SK-N-DZ (cell line): ENCODE measurements at regions not wholly inside any gene's neighbourhood (a gene's known extent, or its start where the extent isn't known, plus 50 kb on each side); places are given as distances from the start of the nearest gene placed in this dataset.

Experiments
- DNase-seq: peaks from one replicate; pipeline ENCODE4 v3.0.0-alpha.2; 2015; ENCODE audit warnings: low spot score

DNA sequence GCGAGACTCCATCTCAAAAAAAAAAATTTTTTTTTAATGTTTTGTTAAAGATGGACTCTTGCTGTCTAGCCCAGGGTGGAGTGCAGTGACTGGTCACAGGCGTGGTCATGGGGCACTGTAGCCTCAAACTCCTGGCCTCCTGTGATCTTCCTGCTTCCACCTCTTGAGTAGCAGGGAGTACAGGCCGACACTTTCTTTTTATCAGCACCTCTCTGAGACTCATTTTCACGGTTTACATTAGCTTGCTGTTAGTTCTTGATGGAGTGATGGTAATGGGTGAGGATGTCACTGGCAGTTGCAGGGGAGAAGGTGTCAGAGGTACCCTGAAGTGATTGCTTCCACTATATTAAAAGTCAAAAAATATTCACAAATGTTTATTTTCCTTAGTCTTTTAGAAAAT is 95.3 kb upstream of the MTPN start:
- DNase-seq: no peak

GRCh38 chr7:136070736-136071505 is 93.8 kb upstream of the MTPN start:
- DNase-seq: no peak

- DNase-seq: no peak
Measured at GRCh38 chr7:136069840-136070529, 92.8 kb upstream of the MTPN start.

DNA sequence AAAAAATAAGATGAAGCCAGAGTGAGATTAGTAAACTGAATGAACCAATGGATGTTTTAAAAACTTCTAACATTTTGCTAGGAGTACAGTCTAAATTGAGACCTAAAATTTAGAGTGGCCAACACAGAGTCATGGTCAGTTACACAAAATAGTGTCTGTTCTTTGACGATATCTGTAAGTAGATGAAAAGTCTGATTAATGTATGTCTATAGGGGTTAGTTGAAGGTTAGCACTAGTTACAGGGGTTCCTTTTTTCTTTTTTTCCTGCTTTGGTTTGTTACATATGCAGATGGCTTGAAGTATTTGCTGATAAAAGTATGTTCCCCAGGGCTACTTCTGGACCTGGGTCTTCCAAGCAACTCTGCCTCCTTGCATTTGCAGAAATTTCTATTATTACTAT is 90.1 kb upstream of the MTPN start:
- no peak for DNase-seq

GRCh38 chr7:136066304-136067143 is 89.4 kb upstream of the MTPN start:
- DNase-seq: no peak

GRCh38 chr7:136064627-136065237 is 87.6 kb upstream of the MTPN start:
- no peak for DNase-seq

GRCh38 chr7:136064081-136064480 is 86.9 kb upstream of the MTPN start:
- peak; percentile 86 for DNase-seq

GRCh38 chr7:136063326-136063666 is 86.1 kb upstream of the MTPN start:
- peak; percentile 14 for DNase-seq

DNA sequence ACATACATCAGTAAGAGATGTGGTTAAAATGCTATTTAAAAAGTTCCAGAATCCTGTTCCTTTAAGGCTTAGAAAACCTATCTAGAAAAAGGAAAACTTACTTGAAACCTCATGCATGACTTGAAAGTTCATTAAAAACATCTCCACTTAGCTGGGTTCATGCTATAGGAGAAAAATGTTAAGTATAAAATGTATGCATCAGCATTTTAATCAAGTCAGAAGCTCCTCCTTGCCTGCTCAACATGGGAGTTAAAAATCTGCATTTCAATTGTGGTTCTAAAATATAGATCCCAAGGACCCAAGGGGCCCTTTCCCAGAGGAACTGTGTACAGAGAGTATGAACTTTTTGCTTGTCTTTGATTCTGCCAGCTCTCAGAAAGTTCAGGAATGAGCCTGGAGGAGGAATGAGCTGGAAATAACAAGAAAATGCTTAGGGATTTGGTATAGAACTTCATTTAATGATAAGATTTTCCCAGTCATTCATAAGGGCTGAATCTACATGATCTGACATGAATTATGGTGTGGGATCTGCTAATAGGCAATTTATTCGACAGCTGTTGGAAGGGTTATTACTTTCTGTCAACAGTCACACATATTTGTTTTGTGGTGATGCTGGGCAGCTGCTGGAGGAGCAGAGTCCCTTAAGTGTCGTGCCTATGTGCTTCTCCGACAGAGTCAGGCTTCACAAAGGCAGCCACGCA is 85.6 kb upstream of the MTPN start:
- peak; percentile 81 for DNase-seq

GRCh38 chr7:136061433-136061832 is 84.3 kb upstream of the MTPN start:
- no peak for DNase-seq

GRCh38 chr7:136058546-136058945 is 81.4 kb upstream of the MTPN start:
- peak; percentile 22 for DNase-seq

GRCh38 chr7:136057509-136057908 is 80.3 kb upstream of the MTPN start:
- no peak for DNase-seq

DNA sequence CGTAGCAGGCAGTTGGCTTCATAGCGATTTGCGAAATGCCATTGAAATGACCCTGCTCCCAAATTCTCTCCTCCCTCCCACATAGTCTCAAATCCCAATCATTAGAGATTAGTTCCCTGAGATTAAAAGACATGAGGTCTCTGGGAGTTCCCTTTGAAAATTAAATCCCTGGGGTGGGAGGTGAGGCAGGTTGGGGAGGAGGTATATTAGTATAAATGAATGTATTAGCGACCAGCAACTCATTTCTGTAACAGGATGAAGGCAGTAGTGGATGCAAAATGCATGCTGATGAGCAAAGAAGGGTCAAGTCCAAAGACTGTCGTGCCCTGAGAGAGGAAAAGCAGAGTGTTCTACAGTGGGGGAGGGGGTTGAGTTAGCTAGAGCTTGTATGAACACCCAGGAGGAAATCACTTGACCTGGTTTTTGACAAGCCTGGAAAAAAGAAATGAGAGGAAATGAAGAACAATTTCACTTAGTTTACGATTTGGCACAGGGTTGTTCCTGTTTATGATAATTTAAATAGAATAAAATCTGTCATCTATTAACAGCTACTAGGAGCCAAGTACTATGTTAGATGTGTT is 79.6 kb upstream of the MTPN start:
- DNase-seq: no peak

DNA sequence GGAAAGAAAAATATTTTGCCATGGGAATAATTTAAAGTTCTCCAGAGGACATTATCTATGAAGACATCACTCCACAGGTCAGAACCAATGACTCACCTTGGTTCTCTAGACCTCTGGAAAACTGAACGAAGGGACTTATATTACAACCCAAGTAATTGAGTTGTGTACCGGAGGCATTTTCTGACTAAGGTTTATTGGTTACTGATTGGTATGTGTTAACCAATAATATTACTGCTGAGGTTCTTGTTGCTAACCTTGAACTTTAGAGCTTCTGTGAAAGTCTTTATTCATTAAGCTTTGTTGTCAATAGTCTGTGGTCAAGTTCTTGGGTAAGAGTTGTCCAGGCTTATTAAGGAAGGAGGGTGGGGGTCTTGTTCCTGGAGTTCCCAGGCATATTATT is 78.1 kb upstream of the MTPN start:
- no peak for DNase-seq

- DNase-seq: no peak
Measured at GRCh38 chr7:136053689-136054485, 76.7 kb upstream of the MTPN start.

GRCh38 chr7:136051203-136051928 is 74.2 kb upstream of the MTPN start:
- DNase-seq: no peak

DNA sequence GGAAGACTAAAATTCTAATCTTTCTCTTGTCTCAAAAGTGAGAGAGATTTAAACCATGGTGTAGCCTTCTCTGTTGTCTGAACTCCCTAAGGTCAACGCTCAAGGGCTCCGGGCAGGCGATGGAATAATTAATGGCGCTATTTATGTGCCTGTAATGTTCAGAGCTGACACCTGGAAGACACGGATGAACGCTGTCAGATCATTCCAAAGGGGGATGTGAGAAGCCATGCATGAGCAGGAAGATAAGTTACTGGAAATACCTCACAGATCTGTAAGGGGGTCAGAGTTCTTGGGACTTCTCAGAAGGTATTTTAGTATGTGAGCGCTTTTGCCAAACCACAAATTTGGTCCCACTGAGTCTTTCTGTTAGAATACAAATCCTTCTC is 73.3 kb upstream of the MTPN start:
- DNase-seq: no peak

DNA sequence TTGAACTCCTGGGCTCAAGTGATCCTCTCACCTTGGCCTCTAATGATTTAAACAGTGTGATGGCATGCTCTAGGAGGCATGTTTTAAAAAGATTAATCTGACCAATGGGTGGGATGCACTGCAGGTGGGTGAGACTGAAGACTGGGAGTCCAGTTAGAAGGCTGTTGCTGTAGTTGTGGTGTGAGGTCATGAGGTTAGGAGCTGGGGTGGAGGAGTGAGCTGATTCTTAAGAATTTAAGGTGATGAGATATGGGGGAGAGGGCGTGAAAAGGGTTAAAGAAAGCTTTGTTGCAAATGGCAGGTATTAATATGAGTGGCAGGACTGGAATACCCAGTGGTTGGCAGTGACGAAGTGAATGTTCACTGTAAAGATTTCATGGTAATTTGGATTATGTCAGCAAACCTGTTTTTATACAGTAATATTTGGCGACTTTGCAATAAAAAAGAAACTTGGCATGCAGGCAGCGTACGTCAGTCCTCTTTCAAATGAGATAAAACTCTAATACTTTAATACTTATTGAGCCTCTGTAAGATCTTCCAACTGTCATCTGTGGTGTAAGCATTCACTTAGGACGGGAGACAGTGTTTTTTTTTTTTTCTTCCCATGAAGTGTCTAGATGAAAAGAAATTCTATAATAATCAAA is 72.8 kb upstream of the MTPN start:
- DNase-seq: no peak

GRCh38 chr7:136049117-136049516 is 72.0 kb upstream of the MTPN start:
- no peak for DNase-seq
